Mesothelial cell of epicardium (in vitro differentiated cells): ENCODE measurements at regions not wholly inside any gene's neighbourhood (a gene's known extent, or its start where the extent isn't known, plus 50 kb on each side); places are given as distances from the start of the nearest gene placed in this dataset.

Source experiments
- DNase-seq, 2 experiments: peaks; one replicate each; pipeline ENCODE4 v3.0.0; 2021; ENCODE audit warnings: low spot score in 2 of 2; ENCODE audit not compliant: unreplicated experiment in 2 of 2
- H3K27ac Mint-ChIP-seq: 2 replicates; pipeline ENCODE4 v1.8.0; 2021; ENCODE audit warnings: mixed read lengths
- H3K27me3 Mint-ChIP-seq: 2 replicates; pipeline ENCODE4 v1.8.0; 2021; ENCODE audit warnings: low read depth, mixed read lengths
- H3K36me3 Mint-ChIP-seq: 2 replicates; pipeline ENCODE4 v1.8.0; 2021; ENCODE audit warnings: mixed read lengths
- H3K4me1 Mint-ChIP-seq: 2 replicates; pipeline ENCODE4 v1.8.0; 2021; ENCODE audit warnings: mixed read lengths
- H3K4me3 Mint-ChIP-seq: 2 replicates; pipeline ENCODE4 v1.8.0; 2021; ENCODE audit warnings: mild to moderate bottlenecking, moderate library complexity, mixed read lengths
- H3K9me3 Mint-ChIP-seq: 2 replicates; pipeline ENCODE4 v1.8.0; 2021; ENCODE audit warnings: mixed read lengths
- CTCF ChIP-seq: fragments of 200-600 bp; sonication (generic); IDR thresholded peaks from one replicate; pipeline ENCODE4 v1.5.0; 2021; ENCODE audit warnings: antibody characterized with exemption; ENCODE audit not compliant: unreplicated experiment

GRCh38 chr7:124397134-124397533 is 364.3 kb upstream of the TMEM229A start:
- peaks cover 2% of the 10 kb centered on the region for H3K4me1 Mint-ChIP-seq
- DNase-seq, result no peak
- H3K4me3 Mint-ChIP-seq, result no peak overlapping the region
- no peaks in the 10 kb centered on the region for H3K36me3 Mint-ChIP-seq
- no peak for TF ChIP-seq CTCF
- no peaks in the 10 kb centered on the region for H3K27me3 Mint-ChIP-seq
- no peaks in the 10 kb centered on the region for H3K9me3 Mint-ChIP-seq
- H3K27ac Mint-ChIP-seq, result no peak overlapping the region

- no peaks in the 10 kb centered on the region for H3K27me3 Mint-ChIP-seq
- H3K4me3 Mint-ChIP-seq, result no peak overlapping the region
These were observed 357.4 kb upstream of the TMEM229A start for GRCh38 chr7:124390301-124390700.

GRCh38 chr7:124388751-124389150 is 355.9 kb upstream of the TMEM229A start:
- peaks cover 4% of the 10 kb centered on the region for H3K27me3 Mint-ChIP-seq
- TF ChIP-seq CTCF, result no peak
- H3K4me3 Mint-ChIP-seq, result no peak overlapping the region
- no peaks in the 10 kb centered on the region for H3K4me1 Mint-ChIP-seq
- DNase-seq, result no peak
- no peaks in the 10 kb centered on the region for H3K36me3 Mint-ChIP-seq
- H3K27ac Mint-ChIP-seq, result no peak overlapping the region
- H3K9me3 Mint-ChIP-seq, result no peaks in the 10 kb centered on the region

More at GRCh38 chr7:124390301-124390700, 357.4 kb upstream of the TMEM229A start:
- H3K27ac Mint-ChIP-seq, result no peak overlapping the region
- H3K36me3 Mint-ChIP-seq, result no peaks in the 10 kb centered on the region
- no peak for TF ChIP-seq CTCF
- H3K9me3 Mint-ChIP-seq, result no peaks in the 10 kb centered on the region
- no peak for DNase-seq
- no peaks in the 10 kb centered on the region for H3K4me1 Mint-ChIP-seq

DNA sequence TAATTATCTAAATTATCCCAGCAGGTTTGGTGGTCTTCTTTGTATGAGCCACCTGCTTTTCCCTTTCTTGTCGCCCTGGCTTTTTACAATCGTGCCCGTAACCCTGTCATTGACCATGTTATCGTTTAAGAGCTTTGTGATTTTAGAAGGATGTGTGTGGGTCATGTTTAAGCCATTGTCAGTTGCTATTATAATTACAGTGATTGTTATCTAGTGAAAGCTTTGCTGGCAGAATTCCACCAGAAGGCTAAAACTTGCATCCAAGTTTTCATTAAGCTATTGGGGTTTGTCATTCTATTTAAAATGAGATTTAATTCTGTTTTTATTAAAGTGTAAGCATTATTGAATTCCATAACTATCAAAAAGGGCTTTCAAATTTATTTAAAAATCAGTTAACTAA is 354.2 kb upstream of the TMEM229A start:
- no peak for TF ChIP-seq CTCF
- Mint-ChIP-seq H3K27me3 (peaks cover 4% of the 10 kb centered on the region), H3K9me3 (peaks cover 5% of the 10 kb centered on the region), H3K4me1 (no peaks in the 10 kb centered on the region), H3K27ac (no peak overlapping the region), H3K36me3 (no peaks in the 10 kb centered on the region), H3K4me3 (no peak overlapping the region)
- no peak for DNase-seq

DNA sequence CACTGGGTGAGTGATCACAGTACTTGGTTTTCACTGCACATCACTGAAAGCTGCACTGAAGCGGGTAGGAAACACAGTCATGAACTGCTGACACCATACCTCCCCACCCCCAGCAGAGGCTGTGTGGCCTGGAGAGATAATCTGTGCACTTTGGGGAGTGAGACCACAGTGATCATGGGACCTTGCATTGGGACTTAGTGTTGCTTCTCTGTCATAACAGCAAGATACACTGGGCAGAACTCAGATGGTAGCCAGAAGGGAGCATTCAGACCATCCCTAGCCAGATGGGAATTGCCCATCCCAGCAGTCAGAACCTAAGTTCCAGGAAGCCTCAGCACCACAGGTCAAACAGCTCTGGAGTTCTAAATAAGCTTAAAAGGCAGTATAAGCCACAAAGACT is 346.4 kb upstream of the TMEM229A start:
- Mint-ChIP-seq H3K27me3 (peaks cover under 1% of the 10 kb centered on the region), H3K27ac (no peak overlapping the region), H3K4me3 (no peak overlapping the region), H3K36me3 (no peaks in the 10 kb centered on the region), H3K9me3 (peaks cover 5% of the 10 kb centered on the region), H3K4me1 (peaks cover 6% of the 10 kb centered on the region)
- no peak for DNase-seq
- no peak for TF ChIP-seq CTCF

- no peak for DNase-seq
- no peaks in the 10 kb centered on the region for H3K36me3 Mint-ChIP-seq
- no peak overlapping the region for H3K4me3 Mint-ChIP-seq
- no peak for TF ChIP-seq CTCF
- no peaks in the 10 kb centered on the region for H3K27me3 Mint-ChIP-seq
- no peaks in the 10 kb centered on the region for H3K9me3 Mint-ChIP-seq
- H3K27ac Mint-ChIP-seq, result no peak overlapping the region
- peaks cover 6% of the 10 kb centered on the region for H3K4me1 Mint-ChIP-seq
These were observed 343.2 kb upstream of the TMEM229A start for GRCh38 chr7:124376111-124376510.
